Activated CD4-positive, alpha-beta T cell treated with anti-CD3 and anti-CD28 coated beads, Interleukin-2, Interleukin-4, amounts not matched to agents 100 ng/mL and 50 ng/mL, durations not matched to agents 16 hours and 8 hours (primary cell): ENCODE measurements at regions not wholly inside any gene's neighbourhood (a gene's known extent, or its start where the extent isn't known, plus 50 kb on each side); places are given as distances from the start of the nearest gene placed in this dataset.
"Not testable (repeated sequence)": the region's sequence is repeated elsewhere in the genome, so short reads cannot be mapped to it uniquely, and the experiment has no call there.

Experiments
- DNase-seq: peaks from one replicate; pipeline ENCODE4 v3.0.0-alpha.2; 2020; ENCODE audit warnings: low spot score

GRCh38 chr10:42883993-42884983 lies 101.7 kb downstream of the BMS1 start:
- no peak for DNase-seq

- DNase-seq = no peak
Measured at GRCh38 chr10:42885491-42886270, 103.1 kb downstream of the BMS1 start.

GRCh38 chr10:42887734-42888503 lies 105.3 kb downstream of the BMS1 start:
- no peak for DNase-seq

GRCh38 chr10:42888504-42889095 lies 106.0 kb downstream of the BMS1 start:
- DNase-seq = no peak

GRCh38 chr10:42896735-42897134 lies 114.1 kb downstream of the BMS1 start:
- no peak for DNase-seq

GRCh38 chr10:42898037-42898960 lies 115.7 kb downstream of the BMS1 start:
- no peak for DNase-seq

GRCh38 chr10:42899036-42899435 lies 116.4 kb downstream of the BMS1 start:
- no peak for DNase-seq

- DNase-seq = not testable (repeated sequence)
Measured at GRCh38 chr10:42900346-42900745, 117.8 kb downstream of the BMS1 start.

GRCh38 chr10:42911359-42911758 lies 128.8 kb downstream of the BMS1 start:
- DNase-seq = no peak

- no peak for DNase-seq
Measured at GRCh38 chr10:42916974-42917373, 134.4 kb downstream of the BMS1 start.

GRCh38 chr10:42917821-42918220 lies 135.2 kb downstream of the BMS1 start:
- no peak for DNase-seq

GRCh38 chr10:42921951-42922350 lies 139.4 kb downstream of the BMS1 start:
- no peak for DNase-seq

GRCh38 chr10:42924484-42924883 lies 141.9 kb downstream of the BMS1 start:
- DNase-seq = no peak

- DNase-seq = no peak
Measured at GRCh38 chr10:42926843-42927242, 144.2 kb downstream of the BMS1 start.

GRCh38 chr10:42928064-42928463 lies 145.5 kb downstream of the BMS1 start:
- DNase-seq = no peak

- DNase-seq = no peak
Measured at GRCh38 chr10:42929236-42929635, 146.6 kb downstream of the BMS1 start.

GRCh38 chr10:42929993-42930392 lies 146.9 kb upstream of the RET start:
- DNase-seq = no peak

GRCh38 chr10:42930516-42931192 lies 146.2 kb upstream of the RET start:
- DNase-seq = no peak

- DNase-seq = no peak
Measured at GRCh38 chr10:42932116-42932515, 144.8 kb upstream of the RET start.
